ENCODE measurements at regions not wholly inside any gene's neighbourhood (a gene's known extent, or its start where the extent isn't known, plus 50 kb on each side); places are given as distances from the start of the nearest gene placed in this dataset.

DNA sequence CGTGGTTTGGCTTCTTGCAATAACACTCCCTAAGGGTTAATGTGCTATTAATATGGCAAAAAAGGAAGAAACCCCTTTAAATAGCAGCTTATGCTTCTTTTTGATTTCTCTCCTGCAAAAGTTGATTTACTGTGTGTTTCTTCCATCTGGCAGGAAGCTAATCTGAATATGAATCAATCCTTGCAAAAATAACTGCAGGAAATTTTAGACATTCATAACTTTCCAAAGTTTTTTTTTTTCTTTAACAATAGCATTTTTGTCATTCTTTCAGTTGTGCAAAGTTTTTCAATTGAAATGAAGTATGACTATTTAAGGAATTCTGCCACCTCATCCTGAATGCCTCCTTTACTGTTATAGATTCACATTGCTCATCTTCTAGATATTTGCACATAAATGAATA lies 115.6 kb downstream of the SPANXA1 start:
- FAIRE-seq (no peak), DNase-seq (ENCODE audit: extremely low read depth in 1 of 4, low spot score in 3 of 4) (no peak), ATAC-seq (no peak)
- ChIA-PET CTCF (ENCODE audit: low intra/inter-chr PET ratio) (no interaction called here), POLR2A (no interaction called here)
- H3K27me3 ChIP-seq (ENCODE audit: control insufficient read depth in 2 of 2, insufficient read depth in 2 of 2, low read length in 2 of 2): no peaks in the 10 kb centered on the region
- no peaks in the 10 kb centered on the region for H3K79me2 ChIP-seq (ENCODE audit: control insufficient read depth, insufficient read depth, low read length)
- H3K4me3 ChIP-seq: no peak overlapping the region
- no peaks in the 10 kb centered on the region for H3K4me1 ChIP-seq (replicated peaks in 1 of 2; ENCODE audit: control insufficient read depth in 2 of 2, insufficient read depth in 2 of 2, low read length in 2 of 2)
- TF ChIP-seq, protein P1, sequence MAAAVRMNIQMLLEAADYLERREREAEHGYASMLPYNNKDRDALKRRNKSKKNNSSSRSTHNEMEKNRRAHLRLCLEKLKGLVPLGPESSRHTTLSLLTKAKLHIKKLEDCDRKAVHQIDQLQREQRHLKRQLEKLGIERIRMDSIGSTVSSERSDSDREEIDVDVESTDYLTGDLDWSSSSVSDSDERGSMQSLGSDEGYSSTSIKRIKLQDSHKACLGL (CRISPR knock-in tag; IDR thresholded peaks at IDR 0.05; ENCODE audit: borderline replicate concordance, poor library complexity, severe bottlenecking): no peak
- TF ChIP-seq JUN (IDR thresholded peaks at IDR 0.05; ENCODE audit: borderline replicate concordance, low read depth, low read length) (no peak), JUN (CRISPR knock-in tag; IDR thresholded peaks at IDR 0.05; ENCODE audit: borderline replicate concordance) (no peak), ADNP (tag; IDR thresholded peaks at IDR 0.05) (no peak), SRSF7 (optimal IDR thresholded peaks at IDR 0.05; ENCODE audit: low read depth, low read length) (no peak), ZFPM2 (CRISPR knock-in tag; IDR thresholded peaks at IDR 0.05) (no peak)
- TF ChIP-seq, protein P2, sequence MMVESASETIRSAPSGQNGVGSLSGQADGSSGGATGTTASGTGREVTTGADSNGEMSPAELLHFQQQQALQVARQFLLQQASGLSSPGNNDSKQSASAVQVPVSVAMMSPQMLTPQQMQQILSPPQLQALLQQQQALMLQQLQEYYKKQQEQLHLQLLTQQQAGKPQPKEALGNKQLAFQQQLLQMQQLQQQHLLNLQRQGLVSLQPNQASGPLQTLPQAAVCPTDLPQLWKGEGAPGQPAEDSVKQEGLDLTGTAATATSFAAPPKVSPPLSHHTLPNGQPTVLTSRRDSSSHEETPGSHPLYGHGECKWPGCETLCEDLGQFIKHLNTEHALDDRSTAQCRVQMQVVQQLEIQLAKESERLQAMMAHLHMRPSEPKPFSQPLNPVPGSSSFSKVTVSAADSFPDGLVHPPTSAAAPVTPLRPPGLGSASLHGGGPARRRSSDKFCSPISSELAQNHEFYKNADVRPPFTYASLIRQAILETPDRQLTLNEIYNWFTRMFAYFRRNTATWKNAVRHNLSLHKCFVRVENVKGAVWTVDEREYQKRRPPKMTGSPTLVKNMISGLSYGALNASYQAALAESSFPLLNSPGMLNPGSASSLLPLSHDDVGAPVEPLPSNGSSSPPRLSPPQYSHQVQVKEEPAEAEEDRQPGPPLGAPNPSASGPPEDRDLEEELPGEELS (CRISPR knock-in tag; IDR thresholded peaks at IDR 0.05; ENCODE audit: borderline replicate concordance): no peak
- TF ChIP-seq, protein P3, sequence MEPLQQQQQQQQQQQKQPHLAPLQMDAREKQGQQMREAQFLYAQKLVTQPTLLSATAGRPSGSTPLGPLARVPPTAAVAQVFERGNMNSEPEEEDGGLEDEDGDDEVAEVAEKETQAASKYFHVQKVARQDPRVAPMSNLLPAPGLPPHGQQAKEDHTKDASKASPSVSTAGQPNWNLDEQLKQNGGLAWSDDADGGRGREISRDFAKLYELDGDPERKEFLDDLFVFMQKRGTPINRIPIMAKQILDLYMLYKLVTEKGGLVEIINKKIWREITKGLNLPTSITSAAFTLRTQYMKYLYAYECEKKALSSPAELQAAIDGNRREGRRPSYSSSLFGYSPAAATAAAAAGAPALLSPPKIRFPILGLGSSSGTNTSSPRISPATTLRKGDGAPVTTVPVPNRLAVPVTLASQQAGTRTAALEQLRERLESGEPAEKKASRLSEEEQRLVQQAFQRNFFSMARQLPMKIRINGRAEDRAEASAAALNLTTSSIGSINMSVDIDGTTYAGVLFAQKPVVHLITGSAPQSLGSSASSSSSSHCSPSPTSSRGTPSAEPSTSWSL (CRISPR knock-in tag; IDR thresholded peaks at IDR 0.05; ENCODE audit: borderline replicate concordance): no peak
- H3K27ac ChIP-seq (ENCODE audit: extremely low read depth, low read depth, low read length): no peak overlapping the region
- no peaks in the 10 kb centered on the region for H3K9me1 ChIP-seq (ENCODE audit: control insufficient read depth, insufficient read depth, low read length)
- BruUV-seq (replicated peaks): no TSS peak
- in situ Hi-C loops (cut with MboI): no loop called here
- WGBS (ENCODE audit: insufficient coverage, low coverage, missing lambda C conversion rate): 0% methylated on average over 1 of the region's 1 CpG
- H3K4me2 ChIP-seq (ENCODE audit: insufficient read depth, low read length): no peak overlapping the region
- no peaks in the 10 kb centered on the region for H3K36me3 ChIP-seq (ENCODE audit: control insufficient read depth, insufficient read depth, low read length)
- H3K9ac ChIP-seq (ENCODE audit: insufficient read depth in 1 of 2, low read depth in 2 of 2, low read length in 2 of 2): no peak overlapping the region
- H2AFZ ChIP-seq (ENCODE audit: low read depth, low read length): no peak overlapping the region
- H4K20me1 ChIP-seq (replicated peaks; ENCODE audit: control insufficient read depth, insufficient read depth, low read length): no peaks in the 10 kb centered on the region
- no peaks in the 10 kb centered on the region for H3K9me3 ChIP-seq (replicated peaks; ENCODE audit: control insufficient read depth, insufficient read depth, low read depth, low read length)
- intact Hi-C loops (cut with micrococcal nuclease): no loop called here

All from K562 (cell line).